Activated gamma-delta T cell treated with anti-CD3 and anti-CD28 coated beads, Interleukin-2, amount 50 U/mL, for 16 hours (primary cell): ENCODE measurements at regions not wholly inside any gene's neighbourhood (a gene's known extent, or its start where the extent isn't known, plus 50 kb on each side); places are given as distances from the start of the nearest gene placed in this dataset.
"Not testable (repeated sequence)": the region's sequence is repeated elsewhere in the genome, so short reads cannot be mapped to it uniquely, and the experiment has no call there.

Experiments
- DNase-seq: peaks from one replicate; pipeline ENCODE4 v3.0.0-alpha.2; 2020; ENCODE audit warnings: low read depth

GRCh38 chr7:130789436-130789835, 55.4 kb upstream of the KLF14 start:
- DNase-seq = no peak

GRCh38 chr7:130791746-130792145, 57.7 kb upstream of the KLF14 start:
- DNase-seq = no peak

- no peak for DNase-seq
Observed at GRCh38 chr7:130793855-130794618, 60.0 kb upstream of the KLF14 start.

- DNase-seq = no peak
Observed at GRCh38 chr7:130794619-130794922, 60.6 kb upstream of the KLF14 start.

GRCh38 chr7:130796425-130796824, 62.4 kb upstream of the KLF14 start:
- DNase-seq = not testable (repeated sequence)

GRCh38 chr7:130803127-130803526, 69.1 kb upstream of the KLF14 start:
- no peak for DNase-seq

GRCh38 chr7:130804220-130804619, 70.2 kb upstream of the KLF14 start:
- DNase-seq = no peak

- DNase-seq = not testable (repeated sequence)
Observed at GRCh38 chr7:130812819-130813218, 78.8 kb upstream of the KLF14 start.

- no peak for DNase-seq
Observed at GRCh38 chr7:130814778-130815335, 80.8 kb upstream of the KLF14 start.

GRCh38 chr7:130818056-130818455, 84.0 kb upstream of the KLF14 start:
- DNase-seq = no peak

GRCh38 chr7:130821864-130822263, 87.9 kb upstream of the KLF14 start:
- no peak for DNase-seq

- no peak for DNase-seq
Observed at GRCh38 chr7:130822642-130823041, 88.6 kb upstream of the KLF14 start.

GRCh38 chr7:130823060-130823459, 89.1 kb upstream of the KLF14 start:
- no peak for DNase-seq

GRCh38 chr7:130825819-130826218, 91.8 kb upstream of the KLF14 start:
- no peak for DNase-seq

- no peak for DNase-seq
Observed at GRCh38 chr7:130829415-130829814, 95.4 kb upstream of the KLF14 start.

GRCh38 chr7:130831322-130831721, 97.3 kb upstream of the KLF14 start:
- DNase-seq = no peak

- DNase-seq = no peak
Observed at GRCh38 chr7:130831817-130832481, 97.9 kb upstream of the KLF14 start.

GRCh38 chr7:130838738-130839137, 104.7 kb upstream of the KLF14 start:
- DNase-seq = no peak

GRCh38 chr7:130840599-130840998, 106.6 kb upstream of the KLF14 start:
- DNase-seq = no peak

GRCh38 chr7:130841416-130841815, 107.4 kb upstream of the KLF14 start:
- no peak for DNase-seq

- no peak for DNase-seq
Observed at GRCh38 chr7:130843703-130844102, 109.7 kb upstream of the KLF14 start.

- no peak for DNase-seq
Observed at GRCh38 chr7:130844811-130845580, 111.0 kb upstream of the KLF14 start.

GRCh38 chr7:130845581-130846085, 111.6 kb upstream of the KLF14 start:
- no peak for DNase-seq
